Astrocyte (in vitro differentiated cells and primary cell): ENCODE measurements at regions not wholly inside any gene's neighbourhood (a gene's known extent, or its start where the extent isn't known, plus 50 kb on each side); places are given as distances from the start of the nearest gene placed in this dataset.

Source experiments
- DNase-seq: peaks from one replicate; pipeline ENCODE4 v3.0.0-alpha.2; 2010; ENCODE audit warnings: low read depth
- FAIRE-seq: peaks from 2 replicates; lab custom pipeline; 2011; peaks lifted over from hg19 to GRCh38; lab: Jason Lieb, UNC
- H2AFZ ChIP-seq: 2 replicates; pipeline ENCODE4 v1.6.0; 2012; ENCODE audit warnings: low read depth, low read length, inconsistent platforms
- H3K27ac ChIP-seq: 2 replicates; pipeline ENCODE4 v1.5.1; 2011; ENCODE audit warnings: low read depth, low read length, inconsistent platforms
- H3K27me3 ChIP-seq: 2 replicates; pipeline ENCODE4 v1.6.0; 2011; ENCODE audit warnings: low read length, inconsistent platforms; ENCODE audit not compliant: insufficient read depth
- H3K36me3 ChIP-seq: 2 replicates; pipeline ENCODE4 v1.5.1; 2011; ENCODE audit warnings: low read length, inconsistent platforms; ENCODE audit not compliant: insufficient read depth
- H3K4me1 ChIP-seq: 2 replicates; pipeline ENCODE4 v1.5.1; 2011; ENCODE audit warnings: low read length, inconsistent platforms; ENCODE audit not compliant: insufficient read depth
- H3K4me2 ChIP-seq: 2 replicates; pipeline ENCODE4 v1.6.0; 2012; ENCODE audit warnings: low read length, inconsistent platforms
- H3K4me3 ChIP-seq: 2 replicates; pipeline ENCODE4 v1.5.1; 2011; ENCODE audit warnings: low read depth, mild to moderate bottlenecking, low read length, inconsistent platforms; ENCODE audit not compliant: insufficient read depth
- H3K79me2 ChIP-seq: 2 replicates; pipeline ENCODE4 v1.6.0; 2012; ENCODE audit warnings: mild to moderate bottlenecking, low read length, inconsistent platforms; ENCODE audit not compliant: insufficient read depth
- H3K9ac ChIP-seq: 2 replicates; pipeline ENCODE4 v1.6.0; 2012; ENCODE audit warnings: mild to moderate bottlenecking, low read length, inconsistent platforms
- H3K9me3 ChIP-seq: 2 replicates; pipeline ENCODE4 v1.5.1; 2012; ENCODE audit warnings: low read depth, mild to moderate bottlenecking, low read length, inconsistent platforms; ENCODE audit not compliant: insufficient read depth
- H4K20me1 ChIP-seq: 2 replicates; pipeline ENCODE4 v1.6.0; 2012; ENCODE audit warnings: low read length, inconsistent platforms; ENCODE audit not compliant: insufficient read depth
- H3K27ac Mint-ChIP-seq: one replicate; pipeline ENCODE4 v1.8.0; 2021; ENCODE audit warnings: mild to moderate bottlenecking, mixed read lengths; ENCODE audit not compliant: unreplicated experiment
- H3K27me3 Mint-ChIP-seq: one replicate; pipeline ENCODE4 v1.8.0; 2021; ENCODE audit warnings: low read depth, mixed read lengths; ENCODE audit not compliant: unreplicated experiment
- H3K36me3 Mint-ChIP-seq: one replicate; pipeline ENCODE4 v1.8.0; 2021; ENCODE audit warnings: low read depth, mixed read lengths; ENCODE audit not compliant: unreplicated experiment
- H3K4me1 Mint-ChIP-seq: one replicate; pipeline ENCODE4 v1.8.0; 2021; ENCODE audit warnings: low read depth, mixed read lengths; ENCODE audit not compliant: unreplicated experiment
- H3K4me3 Mint-ChIP-seq: one replicate; pipeline ENCODE4 v1.8.0; 2021; ENCODE audit warnings: mild to moderate bottlenecking, moderate library complexity, mixed read lengths; ENCODE audit not compliant: unreplicated experiment
- H3K9me3 Mint-ChIP-seq: one replicate; pipeline ENCODE4 v1.8.0; 2021; ENCODE audit warnings: mild to moderate bottlenecking, mixed read lengths; ENCODE audit not compliant: unreplicated experiment
- CTCF ChIP-seq: IDR thresholded peaks from 2 replicates; pipeline ENCODE4 v1.5.1; 2011; ENCODE audit warnings: low read depth, mild to moderate bottlenecking, inconsistent platforms, low read length, moderate library complexity; ENCODE audit not compliant: insufficient read depth
- EZH2 ChIP-seq: IDR thresholded peaks from 2 replicates; pipeline ENCODE4 v1.6.1; 2012; ENCODE audit warnings: mild to moderate bottlenecking, low read length, inconsistent platforms; ENCODE audit not compliant: insufficient read depth

DNA sequence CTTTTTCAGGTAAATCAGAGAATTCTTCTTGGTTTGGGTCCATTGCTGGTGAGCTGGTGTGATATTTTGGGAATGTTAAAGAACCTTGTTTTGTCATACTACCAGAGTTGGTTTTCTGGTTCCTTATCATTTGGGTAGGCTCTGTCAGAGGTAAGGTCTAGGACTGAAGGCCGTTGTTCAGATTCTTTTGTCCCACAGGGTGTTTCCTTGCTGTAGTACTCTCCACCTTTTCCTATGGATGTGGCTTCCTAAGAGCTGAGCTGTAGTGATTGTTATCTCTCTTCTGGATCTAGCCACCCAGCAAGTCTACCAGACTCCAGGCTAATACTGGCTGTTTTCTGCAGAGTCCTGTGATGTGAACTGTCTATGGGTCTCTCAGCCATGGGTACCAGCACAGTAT lies 367.5 kb upstream of the GATB start:
- no peaks in the 10 kb centered on the region for H3K4me1 Mint-ChIP-seq
- no peaks in the 10 kb centered on the region for H4K20me1 ChIP-seq
- FAIRE-seq = no peak

GRCh38 chr4:152126238-152126637 lies 365.4 kb upstream of the GATB start:
- Mint-ChIP-seq H3K9me3 (peaks cover 7% of the 10 kb centered on the region), H3K4me1 (no peaks in the 10 kb centered on the region), H3K27me3 (no peaks in the 10 kb centered on the region), H3K4me3 (no peak overlapping the region), H3K27ac (no peak overlapping the region), H3K36me3 (no peaks in the 10 kb centered on the region)
- no peak for FAIRE-seq
- Histone ChIP-seq H2AFZ (no peak overlapping the region), H3K79me2 (no peaks in the 10 kb centered on the region), H4K20me1 (no peaks in the 10 kb centered on the region), H3K9ac (no peak overlapping the region), H3K36me3 (no peaks in the 10 kb centered on the region), H3K4me3 (no peak overlapping the region), H3K9me3 (no peaks in the 10 kb centered on the region), H3K27ac (no peak overlapping the region), H3K27me3 (no peaks in the 10 kb centered on the region), H3K4me1 (no peaks in the 10 kb centered on the region), H3K4me2 (no peak overlapping the region)
- TF ChIP-seq CTCF (no peak), EZH2 (no peak)
- no peak for DNase-seq

More for the DNA sequence above, 367.5 kb upstream of the GATB start:
- no peaks in the 10 kb centered on the region for H3K9me3 ChIP-seq
- H3K4me1 ChIP-seq = no peaks in the 10 kb centered on the region
- no peak overlapping the region for H3K9ac ChIP-seq
- H3K27ac Mint-ChIP-seq = no peak overlapping the region
- H3K36me3 ChIP-seq = no peaks in the 10 kb centered on the region
- H3K9me3 Mint-ChIP-seq = peaks cover 7% of the 10 kb centered on the region
- TF ChIP-seq EZH2 (no peak), CTCF (no peak)
- H3K4me3 Mint-ChIP-seq = no peak overlapping the region
- H3K27me3 ChIP-seq = no peaks in the 10 kb centered on the region
- no peaks in the 10 kb centered on the region for H3K27me3 Mint-ChIP-seq
- no peaks in the 10 kb centered on the region for H3K36me3 Mint-ChIP-seq
- H2AFZ ChIP-seq = no peak overlapping the region
- no peak overlapping the region for H3K27ac ChIP-seq
- no peaks in the 10 kb centered on the region for H3K79me2 ChIP-seq
- no peak overlapping the region for H3K4me3 ChIP-seq
- H3K4me2 ChIP-seq = no peak overlapping the region
- no peak for DNase-seq

DNA sequence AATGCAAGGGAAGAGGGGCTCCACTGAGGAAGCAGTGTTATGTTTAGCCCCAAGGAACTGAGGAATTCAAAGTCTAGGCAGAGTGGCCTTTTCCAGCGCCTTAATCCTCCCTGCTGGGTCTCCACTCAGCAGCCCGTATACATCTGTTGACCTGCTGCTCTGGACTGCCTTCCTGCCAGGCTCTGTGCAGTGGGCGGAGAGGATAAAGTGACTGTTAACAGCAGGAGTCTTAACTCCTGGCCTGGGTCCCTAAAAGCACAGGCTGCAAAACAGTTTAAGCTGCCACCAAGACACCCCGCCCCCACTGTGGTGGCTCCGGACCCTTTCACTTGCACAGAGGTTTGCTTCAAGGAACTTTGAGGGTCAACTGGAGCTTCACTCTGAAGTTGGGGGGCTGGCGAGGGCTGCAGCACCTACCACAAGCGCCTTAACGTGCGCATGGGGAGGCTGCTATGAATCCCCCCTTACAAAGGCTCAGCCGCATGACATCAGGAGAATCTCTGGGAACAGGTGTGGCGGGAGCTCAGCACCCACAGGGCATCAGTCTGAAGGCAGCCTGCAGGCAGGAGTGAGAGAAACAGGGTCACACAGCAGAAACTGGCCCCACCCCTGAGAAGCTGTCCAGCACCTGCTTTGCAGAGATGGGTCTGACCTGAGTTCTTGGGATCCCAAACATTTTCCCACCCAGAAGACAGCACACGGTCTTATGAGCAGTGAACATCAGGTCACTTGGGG lies 358.2 kb upstream of the GATB start:
- H3K9me3 Mint-ChIP-seq = peaks cover 12% of the 10 kb centered on the region
- no peak overlapping the region for H2AFZ ChIP-seq
- H3K36me3 Mint-ChIP-seq = no peaks in the 10 kb centered on the region
- TF ChIP-seq EZH2 (no peak), CTCF (no peak)
- H3K9me3 ChIP-seq = no peaks in the 10 kb centered on the region
- H3K4me1 ChIP-seq = no peaks in the 10 kb centered on the region
- no peaks in the 10 kb centered on the region for H4K20me1 ChIP-seq
- FAIRE-seq (no peak), DNase-seq (no peak)
- no peaks in the 10 kb centered on the region for H3K79me2 ChIP-seq
- H3K4me2 ChIP-seq = no peak overlapping the region
- H3K4me3 ChIP-seq = no peak overlapping the region
- H3K4me3 Mint-ChIP-seq = no peak overlapping the region
- H3K4me1 Mint-ChIP-seq = no peaks in the 10 kb centered on the region
- peaks cover 5% of the 10 kb centered on the region for H3K27me3 ChIP-seq
- peaks cover 28% of the 10 kb centered on the region for H3K27me3 Mint-ChIP-seq
- no peak overlapping the region for H3K27ac ChIP-seq
- no peak overlapping the region for H3K9ac ChIP-seq
- no peaks in the 10 kb centered on the region for H3K36me3 ChIP-seq
- no peak overlapping the region for H3K27ac Mint-ChIP-seq
